GM18868 (cell line): ENCODE measurements at regions not wholly inside any gene's neighbourhood (a gene's known extent, or its start where the extent isn't known, plus 50 kb on each side); places are given as distances from the start of the nearest gene placed in this dataset.

Experiments used
- ATAC-seq: cut with Tn5 transposase; IDR thresholded peaks from one replicate; pipeline ENCODE4 v1.9.1; 2021; ENCODE audit warnings: mild to moderate bottlenecking, moderate library complexity; ENCODE audit not compliant: unreplicated experiment

GRCh38 chr2:66317268-66317890, 117.5 kb upstream of the MEIS1 start:
- ATAC-seq: no peak

- no peak for ATAC-seq
These were observed 128.4 kb upstream of the MEIS1 start for GRCh38 chr2:66306483-66306882.

GRCh38 chr2:66305718-66306117, 129.2 kb upstream of the MEIS1 start:
- ATAC-seq: no peak

GRCh38 chr2:66303471-66303870, 131.5 kb upstream of the MEIS1 start:
- ATAC-seq: peak; percentile 81

GRCh38 chr2:66301767-66302140, 133.2 kb upstream of the MEIS1 start:
- no peak for ATAC-seq

- ATAC-seq: no peak
These were observed 133.7 kb upstream of the MEIS1 start for GRCh38 chr2:66301022-66301766.

GRCh38 chr2:66283787-66284186, 151.1 kb upstream of the MEIS1 start:
- no peak for ATAC-seq

GRCh38 chr2:66281980-66282379, 152.9 kb upstream of the MEIS1 start:
- ATAC-seq: no peak

- no peak for ATAC-seq
These were observed 155.9 kb upstream of the MEIS1 start for GRCh38 chr2:66279024-66279423.

- no peak for ATAC-seq
These were observed 158.9 kb upstream of the MEIS1 start for GRCh38 chr2:66275984-66276383.

- no peak for ATAC-seq
These were observed 160.9 kb upstream of the MEIS1 start for GRCh38 chr2:66273933-66274490.

GRCh38 chr2:66272751-66273150, 162.2 kb upstream of the MEIS1 start:
- no peak for ATAC-seq

GRCh38 chr2:66271777-66272176, 163.1 kb upstream of the MEIS1 start:
- ATAC-seq: no peak

- ATAC-seq: no peak
These were observed 164.7 kb upstream of the MEIS1 start for GRCh38 chr2:66270247-66270646.

GRCh38 chr2:66269166-66269565, 165.8 kb upstream of the MEIS1 start:
- no peak for ATAC-seq

GRCh38 chr2:66268756-66269155, 166.2 kb upstream of the MEIS1 start:
- no peak for ATAC-seq

GRCh38 chr2:66264354-66264753, 170.6 kb upstream of the MEIS1 start:
- ATAC-seq: no peak

- no peak for ATAC-seq
These were observed 179.1 kb upstream of the MEIS1 start for GRCh38 chr2:66255867-66256266.

GRCh38 chr2:66255136-66255535, 179.8 kb upstream of the MEIS1 start:
- ATAC-seq: no peak

GRCh38 chr2:66253066-66253465, 181.9 kb upstream of the MEIS1 start:
- no peak for ATAC-seq

- ATAC-seq: no peak
These were observed 182.8 kb upstream of the MEIS1 start for GRCh38 chr2:66252109-66252508.

- no peak for ATAC-seq
These were observed 183.4 kb upstream of the MEIS1 start for GRCh38 chr2:66251573-66251972.
